ENCODE measurements at regions not wholly inside any gene's neighbourhood (a gene's known extent, or its start where the extent isn't known, plus 50 kb on each side); places are given as distances from the start of the nearest gene placed in this dataset.
A peak's percentile ranks its signal among the peaks of the same experiment; 100 is the strongest.

- DNase-seq: no peak
Measured at GRCh38 chr11:45553383-45553936, 112.0 kb downstream of the CHST1 start.

- DNase-seq: no peak
Measured at GRCh38 chr11:45551191-45551713, 114.2 kb downstream of the CHST1 start.

GRCh38 chr11:45549257-45549656, 116.2 kb downstream of the CHST1 start:
- no peak for DNase-seq

GRCh38 chr11:45546366-45546765, 119.1 kb downstream of the CHST1 start:
- no peak for DNase-seq

- DNase-seq: no peak
Measured at GRCh38 chr11:45544826-45545225, 120.6 kb downstream of the CHST1 start.

- no peak for DNase-seq
Measured at GRCh38 chr11:45543808-45544422, 121.5 kb downstream of the CHST1 start.

GRCh38 chr11:45543081-45543480, 122.3 kb downstream of the CHST1 start:
- DNase-seq: no peak

GRCh38 chr11:45541693-45542434, 123.6 kb downstream of the CHST1 start:
- DNase-seq: peak; percentile 42

GRCh38 chr11:45538939-45539338, 126.5 kb downstream of the CHST1 start:
- DNase-seq: no peak

GRCh38 chr11:45538363-45538762, 127.1 kb downstream of the CHST1 start:
- DNase-seq: no peak

- no peak for DNase-seq
Measured at GRCh38 chr11:45537614-45538013, 127.8 kb downstream of the CHST1 start.

GRCh38 chr11:45535033-45535432, 130.4 kb downstream of the CHST1 start:
- no peak for DNase-seq

- DNase-seq: no peak
Measured at GRCh38 chr11:45534132-45534531, 131.3 kb downstream of the CHST1 start.

- no peak for DNase-seq
Measured at GRCh38 chr11:45532546-45532945, 132.9 kb downstream of the CHST1 start.

- no peak for DNase-seq
Measured at GRCh38 chr11:45530776-45531175, 134.6 kb downstream of the CHST1 start.

GRCh38 chr11:45530111-45530510, 135.3 kb downstream of the CHST1 start:
- DNase-seq: no peak

GRCh38 chr11:45528435-45528834, 137.0 kb downstream of the CHST1 start:
- no peak for DNase-seq

GRCh38 chr11:45527898-45528297, 137.5 kb downstream of the CHST1 start:
- DNase-seq: no peak

- no peak for DNase-seq
Measured at GRCh38 chr11:45525393-45525792, 140.0 kb downstream of the CHST1 start.

GRCh38 chr11:45523760-45524159, 141.7 kb downstream of the CHST1 start:
- no peak for DNase-seq

- DNase-seq: no peak
Measured at GRCh38 chr11:45518833-45519535, 146.4 kb downstream of the CHST1 start.

GRCh38 chr11:45518141-45518832, 147.1 kb downstream of the CHST1 start:
- DNase-seq: no peak

Data from NCI-H2227 treated with DMSO at 0.1 percent for 48 hours (cell line).